GM23338 (cell line): ENCODE measurements at regions not wholly inside any gene's neighbourhood (a gene's known extent, or its start where the extent isn't known, plus 50 kb on each side); places are given as distances from the start of the nearest gene placed in this dataset.

Experiments
- ATAC-seq: fragments of 200-7000 bp; cut with Tn5 transposase; 3 replicates; pipeline ENCODE4 v1.9.1; 2020
- DNase-seq: peaks from one replicate; pipeline ENCODE4 v3.0.0-alpha.2; 2015; ENCODE audit warnings: low spot score
- H2AFZ ChIP-seq: fragments of 200-600 bp; sonication (generic); 2 replicates; pipeline ENCODE4 v1.8.0; 2016; ENCODE audit warnings: antibody characterized with exemption, mild to moderate bottlenecking, moderate library complexity
- H3F3A ChIP-seq: fragments of 200-600 bp; sonication (generic); replicated peaks from 2 replicates; pipeline ENCODE4 v1.8.0; 2017; ENCODE audit warnings: antibody characterized with exemption, mixed run types, low read depth
- H3K27ac ChIP-seq: fragments of 200-600 bp; sonication (generic); 2 replicates; pipeline ENCODE4 v1.6.1; 2016; ENCODE audit warnings: low read depth
- H3K27me3 ChIP-seq: fragments of 200-600 bp; sonication (generic); 2 replicates; pipeline ENCODE4 v1.8.0; 2016; ENCODE audit warnings: mild to moderate bottlenecking, mixed run types, moderate library complexity; ENCODE audit not compliant: insufficient read depth
- H3K36me3 ChIP-seq: fragments of 200-600 bp; sonication (generic); 2 replicates; pipeline ENCODE4 v1.8.0; 2016; ENCODE audit warnings: mild to moderate bottlenecking; ENCODE audit not compliant: insufficient read depth
- H3K4me1 ChIP-seq: fragments of 200-600 bp; sonication (generic); 2 replicates; pipeline ENCODE4 v1.8.0; 2016; ENCODE audit warnings: mild to moderate bottlenecking, moderate library complexity; ENCODE audit not compliant: insufficient read depth
- H3K4me2 ChIP-seq: fragments of 200-600 bp; sonication (generic); 2 replicates; pipeline ENCODE4 v1.7.1; 2017; ENCODE audit warnings: mixed run types
- H3K4me3 ChIP-seq: fragments of 200-600 bp; sonication (generic); 2 replicates; pipeline ENCODE4 v1.6.1; 2016; ENCODE audit warnings: mixed run types
- H3K79me2 ChIP-seq: fragments of 200-600 bp; sonication (generic); replicated peaks from 2 replicates; pipeline ENCODE4 v1.8.0; 2017; ENCODE audit warnings: mild to moderate bottlenecking; ENCODE audit not compliant: insufficient read depth
- H3K9me2 ChIP-seq: fragments of 200-600 bp; sonication (generic); 2 replicates; pipeline ENCODE4 v1.8.0; 2017; ENCODE audit not compliant: insufficient read depth
- H4K20me1 ChIP-seq: fragments of 200-600 bp; sonication (generic); replicated peaks from 2 replicates; pipeline ENCODE4 v1.8.0; 2017; ENCODE audit warnings: mild to moderate bottlenecking; ENCODE audit not compliant: insufficient read depth
- H3K27ac Mint-ChIP-seq: 2 replicates; pipeline ENCODE4 v1.8.0; 2020; ENCODE audit warnings: inconsistent platforms, mild to moderate bottlenecking, moderate library complexity, mixed read lengths
- H3K27me3 Mint-ChIP-seq: 3 replicates; pipeline ENCODE4 v1.8.0; 2022; ENCODE audit warnings: low read depth, mild to moderate bottlenecking, moderate library complexity, mixed read lengths, inconsistent platforms; ENCODE audit not compliant: insufficient read depth, poor library complexity
- H3K36me3 Mint-ChIP-seq: 3 replicates; pipeline ENCODE4 v1.8.0; 2021; ENCODE audit warnings: low read depth, mild to moderate bottlenecking, inconsistent platforms, moderate library complexity, mixed read lengths
- H3K4me1 Mint-ChIP-seq: 3 replicates; pipeline ENCODE4 v1.8.0; 2020; ENCODE audit warnings: mild to moderate bottlenecking, inconsistent platforms, mixed read lengths
- H3K4me3 Mint-ChIP-seq: 3 replicates; pipeline ENCODE4 v1.8.0; 2021; ENCODE audit warnings: moderate library complexity, mild to moderate bottlenecking, inconsistent platforms, mixed read lengths
- H3K9me3 Mint-ChIP-seq: 3 replicates; pipeline ENCODE4 v1.8.0; 2020; ENCODE audit warnings: moderate library complexity, mild to moderate bottlenecking, inconsistent platforms, mixed read lengths
- CREB1 ChIP-seq: fragments of 250-450 bp; sonication (Bioruptor Pico); IDR thresholded peaks from 2 replicates; pipeline ENCODE4 v1.5.0; 2020; ENCODE audit warnings: low read depth, mild to moderate bottlenecking, moderate library complexity
- EZH2 ChIP-seq: fragments of 200-600 bp; sonication (generic); IDR thresholded peaks from one replicate; pipeline ENCODE4 v1.8.0; 2017; ENCODE audit warnings: antibody characterized with exemption, mild to moderate bottlenecking, low read depth; ENCODE audit not compliant: unreplicated experiment
- JUNB ChIP-seq: IDR thresholded peaks from one replicate; pipeline ENCODE4 v1.6.1; 2016; ENCODE audit warnings: antibody characterized with exemption; ENCODE audit not compliant: unreplicated experiment
- NANOG ChIP-seq: IDR thresholded peaks from 2 replicates; pipeline ENCODE4 v1.6.1; 2016; ENCODE audit warnings: antibody characterized with exemption, borderline replicate concordance
- ZNF331 ChIP-seq: fragments of 250-450 bp; sonication (Bioruptor Pico); IDR thresholded peaks from 2 replicates; pipeline ENCODE4 v1.5.0; 2020; ENCODE audit warnings: low read depth, mild to moderate bottlenecking, moderate library complexity
- TF ChIP-seq, protein P1 (sequence below), 2 experiments: fragments of 200-600 bp in 1 of 2; sonication (generic) in 1 of 2; conservative IDR thresholded peaks; 2 replicates each; pipeline versions ENCODE4 v1.5.1 to v1.6.1; 2016 to 2017; ENCODE audit warnings: antibody characterized with exemption in 2 of 2, low read depth in 2 of 2, mild to moderate bottlenecking in 2 of 2, moderate library complexity in 1 of 2
- TF ChIP-seq, protein P2 (sequence below): fragments of 250-450 bp; sonication (Bioruptor Pico); IDR thresholded peaks from 2 replicates; pipeline ENCODE4 v1.5.0; 2020; ENCODE audit warnings: mild to moderate bottlenecking, moderate library complexity
- TF ChIP-seq, protein P3 (sequence below): IDR thresholded peaks from 2 replicates; pipeline ENCODE4 v1.6.1; 2016; ENCODE audit warnings: antibody characterized with exemption

DNA sequence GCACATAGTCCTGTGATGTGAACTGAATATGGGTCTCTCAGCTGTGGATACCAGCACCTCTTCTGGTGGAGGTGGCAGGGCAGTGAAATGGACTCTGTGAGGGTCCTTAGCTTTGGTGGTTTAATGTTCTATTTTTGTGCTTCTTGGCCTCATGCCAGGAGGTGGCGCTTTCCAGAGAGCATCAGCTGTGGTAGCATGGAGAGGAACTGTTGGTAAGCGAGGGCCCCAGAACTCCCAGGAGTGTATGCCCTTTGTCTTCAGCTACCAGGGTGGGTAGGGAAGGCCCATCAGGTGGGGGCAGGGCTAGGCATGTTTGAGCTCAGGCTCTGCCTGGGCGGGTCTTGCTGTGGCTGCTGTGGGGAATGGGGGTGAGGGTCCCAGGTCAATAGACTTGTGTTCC, 241.7 kb downstream of the AEBP2 start:
- no peak overlapping the region for H3K27ac Mint-ChIP-seq
- no peak for TF ChIP-seq EZH2
- no peak for TF ChIP-seq ZNF331 (CRISPR knock-in tag)
- TF ChIP-seq, protein P1, sequence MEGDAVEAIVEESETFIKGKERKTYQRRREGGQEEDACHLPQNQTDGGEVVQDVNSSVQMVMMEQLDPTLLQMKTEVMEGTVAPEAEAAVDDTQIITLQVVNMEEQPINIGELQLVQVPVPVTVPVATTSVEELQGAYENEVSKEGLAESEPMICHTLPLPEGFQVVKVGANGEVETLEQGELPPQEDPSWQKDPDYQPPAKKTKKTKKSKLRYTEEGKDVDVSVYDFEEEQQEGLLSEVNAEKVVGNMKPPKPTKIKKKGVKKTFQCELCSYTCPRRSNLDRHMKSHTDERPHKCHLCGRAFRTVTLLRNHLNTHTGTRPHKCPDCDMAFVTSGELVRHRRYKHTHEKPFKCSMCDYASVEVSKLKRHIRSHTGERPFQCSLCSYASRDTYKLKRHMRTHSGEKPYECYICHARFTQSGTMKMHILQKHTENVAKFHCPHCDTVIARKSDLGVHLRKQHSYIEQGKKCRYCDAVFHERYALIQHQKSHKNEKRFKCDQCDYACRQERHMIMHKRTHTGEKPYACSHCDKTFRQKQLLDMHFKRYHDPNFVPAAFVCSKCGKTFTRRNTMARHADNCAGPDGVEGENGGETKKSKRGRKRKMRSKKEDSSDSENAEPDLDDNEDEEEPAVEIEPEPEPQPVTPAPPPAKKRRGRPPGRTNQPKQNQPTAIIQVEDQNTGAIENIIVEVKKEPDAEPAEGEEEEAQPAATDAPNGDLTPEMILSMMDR (conservative IDR thresholded peaks at IDR 0.05; ENCODE audit: low read depth in 2 of 2): peak; percentile 38 to 65
- no peak for TF ChIP-seq CREB1

DNA sequence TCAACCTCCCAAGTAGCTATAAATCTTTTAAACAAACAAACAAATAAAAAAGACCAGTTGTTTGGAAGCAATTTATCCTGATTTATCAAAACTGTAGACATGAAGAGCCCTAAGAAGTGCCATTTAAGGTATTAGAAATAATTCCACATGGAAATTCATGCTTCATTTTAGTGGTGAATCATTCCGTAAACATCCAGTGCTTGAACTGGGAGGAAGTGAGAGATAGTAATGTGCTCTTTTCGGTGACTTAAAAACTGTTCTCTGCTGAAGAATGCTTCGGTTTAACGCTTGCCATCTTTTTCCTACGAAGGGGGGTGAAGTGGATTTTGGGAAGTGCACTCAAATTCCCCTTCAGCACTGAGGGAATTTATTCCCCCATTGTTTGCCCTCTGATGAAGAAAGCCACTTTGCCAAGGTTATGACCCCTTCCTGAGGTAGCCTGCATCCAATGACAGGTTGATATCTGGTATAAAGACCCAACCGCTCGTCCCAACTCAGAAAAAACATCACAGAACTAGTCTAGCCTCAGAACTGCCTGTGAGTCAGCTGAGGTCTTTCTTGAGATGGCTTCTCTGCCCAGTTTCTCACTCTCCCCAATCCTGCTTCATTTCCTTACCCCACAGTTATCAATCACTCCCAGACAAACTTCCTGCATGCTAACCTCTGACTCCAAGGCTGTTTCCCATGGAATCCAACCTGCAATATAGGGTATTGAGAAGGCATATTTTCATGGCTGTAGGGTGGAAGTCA, 244.1 kb downstream of the AEBP2 start:
- Histone ChIP-seq H3F3A (no peaks in the 10 kb centered on the region), H4K20me1 (no peaks in the 10 kb centered on the region), H3K27ac (no peak overlapping the region), H3K27me3 (no peaks in the 10 kb centered on the region), H3K9me2 (no peaks in the 10 kb centered on the region; the same call in 1 of the 2 replicates), H3K4me3 (no peak overlapping the region), H3K4me1 (no peaks in the 10 kb centered on the region), H3K79me2 (no peaks in the 10 kb centered on the region), H3K36me3 (no peaks in the 10 kb centered on the region), H3K4me2 (no peak overlapping the region), H2AFZ (peak overlapping the region; percentile 39; the same call in 1 of the 2 replicates)
- Mint-ChIP-seq H3K27me3 (peaks cover 5% of the 10 kb centered on the region), H3K4me3 (no peak overlapping the region), H3K4me1 (peaks cover 3% of the 10 kb centered on the region; the same call in 2 of the 3 replicates), H3K9me3 (peaks cover 9% of the 10 kb centered on the region; the same call in 2 of the 3 replicates), H3K36me3 (peaks cover 4% of the 10 kb centered on the region; the same call in 2 of the 3 replicates), H3K27ac (0 out of 2 replicates have a peak overlapping the region, but pooled peaks have one; percentile 2)
- DNase-seq: no peak
- ATAC-seq: no peak
- TF ChIP-seq NANOG: no peak
- TF ChIP-seq, protein P2, sequence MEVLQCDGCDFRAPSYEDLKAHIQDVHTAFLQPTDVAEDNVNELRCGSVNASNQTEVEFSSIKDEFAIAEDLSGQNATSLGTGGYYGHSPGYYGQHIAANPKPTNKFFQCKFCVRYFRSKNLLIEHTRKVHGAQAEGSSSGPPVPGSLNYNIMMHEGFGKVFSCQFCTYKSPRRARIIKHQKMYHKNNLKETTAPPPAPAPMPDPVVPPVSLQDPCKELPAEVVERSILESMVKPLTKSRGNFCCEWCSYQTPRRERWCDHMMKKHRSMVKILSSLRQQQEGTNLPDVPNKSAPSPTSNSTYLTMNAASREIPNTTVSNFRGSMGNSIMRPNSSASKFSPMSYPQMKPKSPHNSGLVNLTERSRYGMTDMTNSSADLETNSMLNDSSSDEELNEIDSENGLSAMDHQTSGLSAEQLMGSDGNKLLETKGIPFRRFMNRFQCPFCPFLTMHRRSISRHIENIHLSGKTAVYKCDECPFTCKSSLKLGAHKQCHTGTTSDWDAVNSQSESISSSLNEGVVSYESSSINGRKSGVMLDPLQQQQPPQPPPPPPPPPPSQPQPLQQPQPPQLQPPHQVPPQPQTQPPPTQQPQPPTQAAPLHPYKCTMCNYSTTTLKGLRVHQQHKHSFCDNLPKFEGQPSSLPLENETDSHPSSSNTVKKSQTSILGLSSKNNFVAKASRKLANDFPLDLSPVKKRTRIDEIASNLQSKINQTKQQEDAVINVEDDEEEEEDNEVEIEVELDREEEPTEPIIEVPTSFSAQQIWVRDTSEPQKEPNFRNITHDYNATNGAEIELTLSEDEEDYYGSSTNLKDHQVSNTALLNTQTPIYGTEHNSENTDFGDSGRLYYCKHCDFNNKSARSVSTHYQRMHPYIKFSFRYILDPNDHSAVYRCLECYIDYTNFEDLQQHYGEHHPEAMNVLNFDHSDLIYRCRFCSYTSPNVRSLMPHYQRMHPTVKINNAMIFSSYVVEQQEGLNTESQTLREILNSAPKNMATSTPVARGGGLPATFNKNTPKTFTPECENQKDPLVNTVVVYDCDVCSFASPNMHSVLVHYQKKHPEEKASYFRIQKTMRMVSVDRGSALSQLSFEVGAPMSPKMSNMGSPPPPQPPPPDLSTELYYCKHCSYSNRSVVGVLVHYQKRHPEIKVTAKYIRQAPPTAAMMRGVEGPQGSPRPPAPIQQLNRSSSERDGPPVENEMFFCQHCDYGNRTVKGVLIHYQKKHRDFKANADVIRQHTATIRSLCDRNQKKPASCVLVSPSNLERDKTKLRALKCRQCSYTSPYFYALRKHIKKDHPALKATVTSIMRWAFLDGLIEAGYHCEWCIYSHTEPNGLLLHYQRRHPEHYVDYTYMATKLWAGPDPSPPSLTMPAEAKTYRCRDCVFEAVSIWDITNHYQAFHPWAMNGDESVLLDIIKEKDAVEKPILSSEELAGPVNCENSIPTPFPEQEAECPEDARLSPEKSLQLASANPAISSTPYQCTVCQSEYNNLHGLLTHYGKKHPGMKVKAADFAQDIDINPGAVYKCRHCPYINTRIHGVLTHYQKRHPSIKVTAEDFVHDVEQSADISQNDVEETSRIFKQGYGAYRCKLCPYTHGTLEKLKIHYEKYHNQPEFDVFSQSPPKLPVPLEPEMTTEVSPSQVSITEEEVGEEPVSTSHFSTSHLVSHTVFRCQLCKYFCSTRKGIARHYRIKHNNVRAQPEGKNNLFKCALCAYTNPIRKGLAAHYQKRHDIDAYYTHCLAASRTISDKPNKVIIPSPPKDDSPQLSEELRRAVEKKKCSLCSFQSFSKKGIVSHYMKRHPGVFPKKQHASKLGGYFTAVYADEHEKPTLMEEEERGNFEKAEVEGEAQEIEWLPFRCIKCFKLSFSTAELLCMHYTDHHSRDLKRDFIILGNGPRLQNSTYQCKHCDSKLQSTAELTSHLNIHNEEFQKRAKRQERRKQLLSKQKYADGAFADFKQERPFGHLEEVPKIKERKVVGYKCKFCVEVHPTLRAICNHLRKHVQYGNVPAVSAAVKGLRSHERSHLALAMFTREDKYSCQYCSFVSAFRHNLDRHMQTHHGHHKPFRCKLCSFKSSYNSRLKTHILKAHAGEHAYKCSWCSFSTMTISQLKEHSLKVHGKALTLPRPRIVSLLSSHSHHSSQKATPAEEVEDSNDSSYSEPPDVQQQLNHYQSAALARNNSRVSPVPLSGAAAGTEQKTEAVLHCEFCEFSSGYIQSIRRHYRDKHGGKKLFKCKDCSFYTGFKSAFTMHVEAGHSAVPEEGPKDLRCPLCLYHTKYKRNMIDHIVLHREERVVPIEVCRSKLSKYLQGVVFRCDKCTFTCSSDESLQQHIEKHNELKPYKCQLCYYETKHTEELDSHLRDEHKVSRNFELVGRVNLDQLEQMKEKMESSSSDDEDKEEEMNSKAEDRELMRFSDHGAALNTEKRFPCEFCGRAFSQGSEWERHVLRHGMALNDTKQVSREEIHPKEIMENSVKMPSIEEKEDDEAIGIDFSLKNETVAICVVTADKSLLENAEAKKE (CRISPR knock-in tag): no peak
- TF ChIP-seq JUNB: no peak
- no peak for TF ChIP-seq EZH2
- TF ChIP-seq, protein P3, sequence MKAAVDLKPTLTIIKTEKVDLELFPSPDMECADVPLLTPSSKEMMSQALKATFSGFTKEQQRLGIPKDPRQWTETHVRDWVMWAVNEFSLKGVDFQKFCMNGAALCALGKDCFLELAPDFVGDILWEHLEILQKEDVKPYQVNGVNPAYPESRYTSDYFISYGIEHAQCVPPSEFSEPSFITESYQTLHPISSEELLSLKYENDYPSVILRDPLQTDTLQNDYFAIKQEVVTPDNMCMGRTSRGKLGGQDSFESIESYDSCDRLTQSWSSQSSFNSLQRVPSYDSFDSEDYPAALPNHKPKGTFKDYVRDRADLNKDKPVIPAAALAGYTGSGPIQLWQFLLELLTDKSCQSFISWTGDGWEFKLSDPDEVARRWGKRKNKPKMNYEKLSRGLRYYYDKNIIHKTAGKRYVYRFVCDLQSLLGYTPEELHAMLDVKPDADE: no peak
- TF ChIP-seq CREB1: no peak
- TF ChIP-seq, protein P1 (conservative IDR thresholded peaks at IDR 0.05; ENCODE audit: low read depth in 2 of 2): no peak

More for the DNA sequence above, 241.7 kb downstream of the AEBP2 start:
- Histone ChIP-seq H3F3A (no peaks in the 10 kb centered on the region), H3K9me2 (no peaks in the 10 kb centered on the region; the same call in 1 of the 2 replicates), H2AFZ (peak overlapping the region; percentile 28; the same call in 1 of the 2 replicates), H3K27ac (no peak overlapping the region), H3K27me3 (no peaks in the 10 kb centered on the region), H3K36me3 (no peaks in the 10 kb centered on the region), H3K79me2 (no peaks in the 10 kb centered on the region), H3K4me1 (no peaks in the 10 kb centered on the region), H4K20me1 (no peaks in the 10 kb centered on the region), H3K4me3 (no peak overlapping the region), H3K4me2 (no peak overlapping the region)
- no peak; the same call in 2 of the 3 replicates for ATAC-seq
- Mint-ChIP-seq H3K4me3 (no peak overlapping the region), H3K27me3 (peaks cover 11% of the 10 kb centered on the region), H3K9me3 (peaks cover 9% of the 10 kb centered on the region; the same call in 2 of the 3 replicates), H3K4me1 (peaks cover 3% of the 10 kb centered on the region; the same call in 2 of the 3 replicates), H3K36me3 (peaks cover 4% of the 10 kb centered on the region; the same call in 2 of the 3 replicates)
- DNase-seq: peak; percentile 41
